ENCODE measurements at regions not wholly inside any gene's neighbourhood (a gene's known extent, or its start where the extent isn't known, plus 50 kb on each side); places are given as distances from the start of the nearest gene placed in this dataset.
"Not testable (repeated sequence)": the region's sequence is repeated elsewhere in the genome, so short reads cannot be mapped to it uniquely, and the experiment has no call there.

DNA sequence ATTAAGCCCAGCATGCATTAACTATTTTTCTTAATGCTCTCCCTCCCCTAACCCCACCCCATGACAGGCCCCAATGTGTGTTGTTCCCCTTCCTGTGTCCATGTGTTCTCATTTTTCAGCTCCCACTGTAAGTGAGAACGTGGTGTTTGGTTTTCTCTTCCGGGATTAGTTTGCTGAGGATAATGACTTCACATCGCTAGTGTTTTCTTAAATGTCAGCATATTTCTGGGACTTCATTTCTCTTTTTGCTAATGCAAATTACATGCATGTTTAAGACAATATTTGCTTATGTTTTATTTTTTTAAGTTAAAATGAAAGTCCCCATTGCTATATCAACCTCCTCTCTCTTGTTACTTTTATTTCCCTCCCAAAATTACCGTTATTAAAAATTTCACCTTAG lies 733.3 kb upstream of the DEFB115 start:
- not testable (repeated sequence) for TF ChIP-seq POLR2A, CTCF (IDR thresholded peaks at IDR 0.05)
